Renal cortical epithelial cell (primary cell): ENCODE measurements at regions not wholly inside any gene's neighbourhood (a gene's known extent, or its start where the extent isn't known, plus 50 kb on each side); places are given as distances from the start of the nearest gene placed in this dataset.
"Not testable (repeated sequence)": the region's sequence is repeated elsewhere in the genome, so short reads cannot be mapped to it uniquely, and the experiment has no call there.

ENCODE experiments used
- DNase-seq: peaks from one replicate; pipeline ENCODE4 v3.0.0-alpha.2; 2011; ENCODE audit warnings: low read depth

DNA sequence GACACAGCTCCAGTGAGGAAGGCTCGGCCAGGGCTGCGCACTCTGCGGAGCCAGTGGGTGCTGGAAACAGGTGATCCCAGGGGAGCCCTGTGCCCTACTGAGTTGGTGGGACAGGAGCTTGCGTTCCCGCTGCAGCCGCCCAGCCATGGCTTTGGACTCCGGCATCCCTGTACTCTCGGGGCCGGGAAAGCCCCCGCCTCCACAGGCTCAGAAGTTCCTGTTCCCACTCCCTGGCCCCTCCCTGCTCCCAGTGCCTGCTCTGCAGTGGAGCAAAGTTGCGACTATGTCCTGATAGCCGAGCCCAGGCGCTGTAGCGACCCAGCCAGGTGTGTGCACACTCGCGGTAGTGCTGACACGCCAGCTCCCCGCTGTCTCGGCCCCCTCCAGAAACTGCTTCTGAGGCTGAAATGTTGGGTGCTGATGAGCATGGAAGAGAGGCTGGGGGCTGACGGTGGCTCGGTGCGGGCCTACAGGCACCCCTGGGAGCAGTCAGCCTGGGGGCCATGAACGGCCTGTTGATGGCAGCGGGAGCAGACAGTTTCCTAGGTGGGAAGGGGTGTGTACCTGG is 344.6 kb upstream of the MGAT4C start:
- no peak for DNase-seq

DNA sequence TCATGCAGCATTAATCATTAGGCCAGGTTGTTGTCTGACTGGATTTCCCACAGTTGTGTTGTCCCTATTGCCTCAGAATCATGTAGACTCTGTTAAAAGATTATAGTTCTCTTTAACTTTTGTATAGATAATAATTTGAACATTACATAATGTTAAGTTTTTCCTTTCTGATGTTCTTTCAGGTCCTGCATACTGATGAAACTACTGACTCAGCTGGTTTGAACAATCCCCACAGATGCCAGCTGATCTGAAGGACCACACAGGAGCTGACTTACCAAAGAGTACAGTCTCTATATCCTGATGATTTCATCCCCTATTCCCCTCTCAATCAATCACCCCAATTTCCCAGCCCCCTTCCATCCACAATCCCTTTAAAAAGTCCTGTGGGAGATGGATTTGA is 341.2 kb upstream of the MGAT4C start:
- no peak for DNase-seq

DNA sequence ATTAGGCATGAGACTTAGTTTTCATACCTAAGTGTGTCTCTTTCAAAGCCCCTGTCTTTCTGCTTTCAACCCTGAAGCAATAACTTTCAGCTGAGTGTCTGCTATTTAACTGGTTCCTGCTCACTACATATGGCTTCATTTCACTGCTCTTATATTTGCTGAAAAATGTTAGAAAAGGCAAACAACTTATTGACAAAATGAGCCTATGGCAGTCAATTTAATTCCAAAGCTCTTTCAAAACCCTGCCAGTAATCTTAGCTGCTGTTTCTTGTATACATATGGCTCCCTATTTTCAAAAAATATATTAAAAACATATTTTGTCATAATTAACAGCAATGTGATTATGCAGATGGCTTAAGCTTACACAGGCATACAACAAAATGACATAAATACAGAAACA is 334.1 kb upstream of the MGAT4C start:
- DNase-seq, result no peak

- DNase-seq, result no peak
Observed at GRCh38 chr12:86574143-86574542, 318.0 kb upstream of the MGAT4C start.

- DNase-seq, result no peak
Observed at GRCh38 chr12:86572455-86572854, 316.3 kb upstream of the MGAT4C start.

DNA sequence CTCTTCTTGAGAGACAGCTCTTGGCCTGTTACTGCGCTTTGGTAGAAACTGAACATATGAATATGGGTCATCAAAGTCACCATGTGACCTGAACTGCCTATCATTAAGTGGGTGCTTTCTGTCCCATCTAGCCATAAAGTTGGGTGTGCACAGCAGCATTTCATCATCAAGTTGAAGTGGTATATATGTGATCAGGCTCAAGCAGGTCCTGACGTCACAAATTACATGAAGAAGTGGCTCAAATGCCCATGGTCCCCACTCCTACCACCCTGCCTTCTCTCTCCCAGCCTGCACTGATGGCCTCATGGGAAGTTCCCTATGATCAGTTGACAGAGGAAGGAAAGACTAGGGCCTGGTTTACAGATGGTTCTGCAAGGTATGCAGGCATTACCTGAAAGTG is 308.8 kb upstream of the MGAT4C start:
- DNase-seq, result no peak

DNA sequence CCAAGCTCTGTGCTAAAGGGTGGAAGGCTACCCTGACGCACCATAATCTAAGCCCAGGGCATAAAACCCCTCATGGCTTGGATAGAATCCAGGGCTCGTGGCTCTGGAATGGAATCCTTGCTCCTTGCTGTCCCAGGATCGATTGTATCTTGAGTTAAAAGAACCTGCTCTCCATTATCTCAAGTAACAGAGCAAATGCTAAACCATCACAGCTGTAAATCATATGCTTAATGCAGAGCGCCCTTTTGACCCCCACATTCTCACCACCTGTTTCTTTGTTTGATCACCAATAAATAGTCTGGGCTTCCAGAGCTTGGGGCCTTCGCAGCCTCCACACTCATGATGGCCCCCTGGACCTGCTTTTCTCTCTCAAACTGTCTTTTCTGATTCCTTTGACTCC is 299.3 kb upstream of the MGAT4C start:
- not testable (repeated sequence) for DNase-seq

DNA sequence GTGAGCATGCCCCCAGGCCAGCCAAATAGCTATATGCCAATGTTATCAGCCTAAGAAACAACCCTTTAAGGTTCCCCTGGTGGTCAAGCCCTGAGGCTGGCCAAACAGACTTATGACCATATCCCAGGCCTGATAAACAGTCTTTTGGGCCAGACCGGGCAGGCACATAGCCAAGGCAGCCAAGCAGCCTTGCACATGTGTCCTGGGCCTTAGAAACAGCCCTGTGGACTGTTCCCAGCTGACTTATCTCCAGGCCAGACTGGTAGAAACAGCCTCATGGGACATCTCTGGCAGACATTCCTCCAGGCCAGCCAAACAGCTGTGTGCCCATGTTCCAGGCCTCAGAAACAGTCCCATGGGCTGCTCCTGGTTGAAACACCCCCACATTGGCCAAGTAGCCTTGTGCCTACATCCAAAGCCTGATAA is 295.0 kb upstream of the MGAT4C start:
- DNase-seq, result no peak

GRCh38 chr12:86550218-86551145 is 294.3 kb upstream of the MGAT4C start:
- no peak for DNase-seq

GRCh38 chr12:86543716-86544115 is 287.5 kb upstream of the MGAT4C start:
- no peak for DNase-seq

- DNase-seq, result no peak
Observed at GRCh38 chr12:86530996-86531655, 274.9 kb upstream of the MGAT4C start.

- no peak for DNase-seq
Observed at GRCh38 chr12:86526060-86526595, 269.9 kb upstream of the MGAT4C start.

GRCh38 chr12:86523844-86524243 is 267.7 kb upstream of the MGAT4C start:
- no peak for DNase-seq

- DNase-seq, result no peak
Observed at GRCh38 chr12:86521870-86522269, 265.7 kb upstream of the MGAT4C start.

GRCh38 chr12:86513226-86513625 is 257.0 kb upstream of the MGAT4C start:
- DNase-seq, result no peak

DNA sequence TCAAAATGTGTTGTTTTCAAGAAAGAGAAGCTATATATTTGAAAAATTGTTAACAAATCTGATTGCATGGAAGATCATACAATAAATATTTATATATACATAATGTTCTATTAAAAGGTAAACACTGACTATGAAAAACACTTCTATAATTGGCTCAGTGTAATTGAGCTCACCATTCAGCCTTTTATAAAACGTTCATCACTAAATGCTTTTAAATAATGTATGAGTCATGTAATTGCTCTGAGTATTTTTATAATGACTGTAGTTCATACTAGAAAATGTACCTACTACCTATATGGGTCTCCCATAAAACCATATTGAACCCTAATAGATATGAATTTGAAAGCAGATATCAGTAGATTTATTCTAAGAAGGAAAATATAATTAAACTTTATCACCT is 240.4 kb upstream of the MGAT4C start:
- no peak for DNase-seq

GRCh38 chr12:86484473-86484872 is 228.3 kb upstream of the MGAT4C start:
- no peak for DNase-seq

DNA sequence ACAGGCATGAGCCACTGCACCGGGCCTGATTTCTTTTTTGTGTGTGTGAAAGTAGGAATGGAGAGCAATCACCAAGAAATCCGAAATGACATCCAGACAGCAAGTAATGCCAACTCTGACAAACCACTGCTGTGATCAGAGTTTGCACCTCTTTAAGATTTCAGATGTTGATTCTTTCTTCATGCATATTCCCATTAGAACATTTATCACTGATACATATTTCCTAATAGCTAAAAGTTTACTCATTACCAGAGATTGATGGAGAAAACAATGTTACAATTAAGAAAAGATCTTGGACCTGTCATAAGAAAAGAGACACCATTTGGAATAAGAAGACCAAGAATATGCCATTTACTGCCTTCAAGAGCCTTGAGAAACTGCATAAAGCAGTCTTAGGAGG is 217.0 kb upstream of the MGAT4C start:
- DNase-seq, result no peak

GRCh38 chr12:86456776-86457175 is 200.6 kb upstream of the MGAT4C start:
- DNase-seq, result no peak

DNA sequence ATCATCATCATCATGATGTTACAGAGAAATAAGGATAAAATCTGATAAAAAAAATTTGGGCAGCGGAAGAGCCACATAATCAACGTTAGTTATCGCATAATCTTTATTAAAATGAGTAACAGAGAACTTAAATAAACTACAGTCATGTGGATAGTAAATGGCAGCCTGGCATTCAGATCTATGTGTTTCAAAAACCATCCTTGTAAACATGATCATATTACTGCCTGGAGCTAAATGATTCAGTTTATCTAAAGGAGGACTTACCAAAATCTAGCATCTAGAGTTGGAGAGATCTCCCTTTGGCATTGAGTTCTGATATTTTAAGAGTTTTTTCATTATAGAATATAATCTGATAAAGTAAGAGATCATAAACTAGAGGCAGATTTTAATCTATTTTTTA is 200.1 kb upstream of the MGAT4C start:
- no peak for DNase-seq

DNA sequence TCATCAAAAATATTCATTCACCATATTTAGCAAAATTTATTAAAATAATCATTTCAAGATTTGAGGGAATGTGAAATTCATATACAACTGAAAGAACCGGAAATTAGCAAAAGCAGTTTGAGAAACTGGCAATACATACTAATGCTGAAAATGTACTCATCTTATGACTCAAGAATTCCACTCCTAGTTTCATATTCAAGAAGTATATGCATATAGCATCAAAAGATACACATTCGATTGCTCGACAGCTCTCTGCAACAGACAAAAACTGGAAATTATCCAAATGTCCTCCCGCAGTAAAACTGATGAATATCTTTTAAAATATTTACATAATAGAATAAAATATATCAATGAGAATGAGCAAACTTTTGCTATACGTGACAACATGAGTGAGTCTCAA is 189.2 kb upstream of the MGAT4C start:
- DNase-seq, result no peak

DNA sequence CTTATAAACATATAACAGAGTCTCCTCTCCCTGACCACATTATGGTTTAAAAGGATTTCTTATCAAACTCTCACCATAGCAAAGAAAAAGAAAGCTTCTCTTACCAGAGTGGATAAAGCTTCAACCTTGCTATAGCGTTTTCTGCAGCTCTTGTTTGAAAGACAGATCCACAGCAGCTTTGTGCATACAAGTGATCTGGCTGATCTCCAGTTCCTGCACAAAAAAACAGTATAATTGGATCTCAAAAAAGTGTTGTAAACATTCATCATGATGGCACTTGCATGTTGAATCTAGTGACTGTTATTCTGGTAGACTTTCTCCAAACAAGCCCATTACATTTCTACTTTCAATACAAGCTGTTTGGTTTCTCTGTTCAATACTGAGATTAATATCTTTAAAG is 178.9 kb upstream of the MGAT4C start:
- no peak for DNase-seq

GRCh38 chr12:86429824-86430223 is 173.6 kb upstream of the MGAT4C start:
- DNase-seq, result no peak
